ENCODE measurements at regions not wholly inside any gene's neighbourhood (a gene's known extent, or its start where the extent isn't known, plus 50 kb on each side); places are given as distances from the start of the nearest gene placed in this dataset.

GRCh38 chr3:102162251-102162650 lies 272.6 kb upstream of the ZPLD1 start:
- DNase-seq: no peak
- TF ChIP-seq CTCF (IDR thresholded peaks at IDR 0.05): no peak

GRCh38 chr3:102163039-102163817 lies 271.6 kb upstream of the ZPLD1 start:
- WGBS, 2 donors: 11 to 17% methylated on average over 1 of the region's 1 CpG
- DNase-seq (peak; percentile 15 to 29), ATAC-seq (peak; percentile 57 to 87 (median 73))
- peak overlapping the region in 5 of 10 donors; percentile 19 to 56 (median 27) for H3K27ac ChIP-seq
- no peaks in the 10 kb centered on the region for H3K36me3 ChIP-seq
- peaks cover 0 to 19% (median 9%) of the 10 kb centered on the region in 9 donors for H3K4me1 ChIP-seq
- no peak overlapping the region for H3K4me3 ChIP-seq
- intact Hi-C loops (cut with DNase I): no loop called here
- H3K9me3 ChIP-seq: no peaks in the 10 kb centered on the region
- TF ChIP-seq CTCF (IDR thresholded peaks at IDR 0.05): no peak
- H3K27me3 ChIP-seq: no peaks in the 10 kb centered on the region

More at GRCh38 chr3:102162251-102162650, 272.6 kb upstream of the ZPLD1 start:
- peaks cover 0 to 19% (median 9%) of the 10 kb centered on the region in 9 donors for H3K4me1 ChIP-seq
- no peaks in the 10 kb centered on the region for H3K27me3 ChIP-seq
- ATAC-seq: no peak
- intact Hi-C loops (cut with DNase I): no loop called here
- H3K27ac ChIP-seq: peak overlapping the region in 4 of 10 donors; percentile 19 to 37 (median 26)
- no peaks in the 10 kb centered on the region for H3K9me3 ChIP-seq
- no peaks in the 10 kb centered on the region for H3K36me3 ChIP-seq
- no peak overlapping the region for H3K4me3 ChIP-seq

GRCh38 chr3:102163818-102164154 lies 271.0 kb upstream of the ZPLD1 start:
- intact Hi-C loops (cut with DNase I): no loop called here
- Histone ChIP-seq H3K27ac (peak overlapping the region in 4 of 10 donors; percentile 19 to 56 (median 32)), H3K4me1 (peaks cover 0 to 19% (median 9%) of the 10 kb centered on the region in 9 donors), H3K36me3 (no peaks in the 10 kb centered on the region), H3K9me3 (no peaks in the 10 kb centered on the region), H3K4me3 (no peak overlapping the region), H3K27me3 (no peaks in the 10 kb centered on the region)
- ATAC-seq (no peak), DNase-seq (no peak)
- TF ChIP-seq CTCF (IDR thresholded peaks at IDR 0.05): no peak
- WGBS, 2 donors: 88 to 94% methylated on average over 4 of the region's 4 CpGs

- intact Hi-C loops (cut with DNase I): no loop called here
- Histone ChIP-seq H3K36me3 (no peaks in the 10 kb centered on the region), H3K27ac (no peak overlapping the region), H3K9me3 (no peaks in the 10 kb centered on the region), H3K4me3 (no peak overlapping the region), H3K27me3 (no peaks in the 10 kb centered on the region), H3K4me1 (peaks cover 0 to 19% (median 9%) of the 10 kb centered on the region in 9 donors)
- no peak for TF ChIP-seq CTCF (IDR thresholded peaks at IDR 0.05)
- ATAC-seq (no peak), DNase-seq (no peak)
- 92 to 94% methylated on average over 1 of the region's 1 CpG for WGBS, 2 donors
Observed at GRCh38 chr3:102165367-102165766, 269.4 kb upstream of the ZPLD1 start.
